HCT116 (cell line): ENCODE measurements at regions not wholly inside any gene's neighbourhood (a gene's known extent, or its start where the extent isn't known, plus 50 kb on each side); places are given as distances from the start of the nearest gene placed in this dataset.

Source experiments
- ATAC-seq: fragments of 200-7000 bp; cut with Tn5 transposase; 2 replicates; pipeline ENCODE4 v1.9.1; 2020; ENCODE audit warnings: mild to moderate bottlenecking, moderate library complexity
- BruUV-seq: library from RNA; stranded (reverse); fragments of 400-500 nt; replicated peaks from 2 replicates; lab custom pipeline; 2021; lab: Mats Ljungman, UMichigan
- CTCF ChIA-PET: fragments of 300-600 bp; sonication (Branson Sonifier 250); formaldehyde crosslinking; loops from one replicate; lab custom pipeline; 2021; ENCODE audit warnings: antibody characterized with exemption; lab: Charles Lee
- POLR2A ChIA-PET: fragments of 300-600, 350-600 bp; sonication (Branson Sonifier 250); formaldehyde crosslinking; loops from one replicate; lab custom pipeline; 2021; ENCODE audit warnings: antibody characterized with exemption; lab: Charles Lee
- RAD21 ChIA-PET, 2 experiments: fragments of 300-600 bp; sonication (Branson Sonifier 250); formaldehyde crosslinking; loops; one replicate each; lab custom pipeline; 2023; ENCODE audit warnings: low total read pairs in 2 of 2; ENCODE audit not compliant: uncharacterized antibody in 2 of 2, unreplicated experiment in 2 of 2, low non-redundant PET in 1 of 2; lab: Charles Lee
- DNase-seq: peaks from one replicate; pipeline ENCODE4 v3.0.0-alpha.2; 2010; ENCODE audit warnings: low read depth, low spot score
- H2AFZ ChIP-seq: fragments of 200-600 bp; shearing (Covaris generic), sonication (generic); 2 replicates; pipeline ENCODE4 v1.6.1; 2017; ENCODE audit warnings: low read depth, mixed run types, mixed read lengths, antibody characterized with exemption, low read length; ENCODE audit not compliant: poor library complexity, severe bottlenecking
- H3K27ac ChIP-seq: 2 replicates; pipeline ENCODE4 v1.5.1; 2012; ENCODE audit warnings: low read depth, low read length
- H3K27me3 ChIP-seq: fragments of 200-600 bp; sonication (generic); 2 replicates; pipeline ENCODE4 v1.6.1; 2016; ENCODE audit warnings: mixed run types, low read length, mixed read lengths; ENCODE audit not compliant: insufficient read depth
- H3K36me3 ChIP-seq, 2 experiments: fragments of 200-500 bp in 1 of 2; fragments of 200-600 bp in 1 of 2; sonication (Bioruptor generic) in 1 of 2; sonication (generic) in 1 of 2; 2 replicates each; pipeline versions ENCODE4 v1.5.1 to v1.6.1; 2014 to 2016; ENCODE audit warnings: low read length in 2 of 2, inconsistent platforms in 1 of 2, mixed read lengths in 1 of 2, mixed run types in 1 of 2; ENCODE audit not compliant: insufficient read depth in 2 of 2, control insufficient read depth in 1 of 2
- H3K4me1 ChIP-seq, 2 experiments: fragments of 200-600 bp in 1 of 2; sonication (generic) in 1 of 2; 2 replicates each; pipeline versions ENCODE4 v1.5.1 to v1.6.1; 2012 to 2017; ENCODE audit warnings: low read length in 2 of 2, inconsistent platforms in 1 of 2, mild to moderate bottlenecking in 1 of 2, mixed read lengths in 1 of 2, mixed run types in 1 of 2, moderate library complexity in 1 of 2; ENCODE audit not compliant: insufficient read depth in 2 of 2, control insufficient read depth in 1 of 2
- H3K4me2 ChIP-seq: fragments of 200-600 bp; sonication (generic); 2 replicates; pipeline ENCODE4 v1.6.1; 2017; ENCODE audit warnings: mixed run types, low read length, mixed read lengths
- H3K4me3 ChIP-seq, 2 experiments: fragments of 200-600 bp in 1 of 2; sonication (generic) in 1 of 2; replicated peaks in 1 of 2; 2 replicates each; pipeline ENCODE4 v1.5.1; 2011 to 2016; ENCODE audit warnings: low read length in 2 of 2, control low read depth in 1 of 2, low read depth in 1 of 2, mild to moderate bottlenecking in 1 of 2, mixed read lengths in 1 of 2, mixed run types in 1 of 2
- H3K79me2 ChIP-seq: fragments of 200-600 bp; sonication (generic); 2 replicates; pipeline ENCODE4 v1.6.1; 2017; ENCODE audit warnings: mild to moderate bottlenecking, mixed run types, low read length, moderate library complexity, mixed read lengths; ENCODE audit not compliant: insufficient read depth
- H3K9ac ChIP-seq: fragments of 200-600 bp; sonication (generic); 2 replicates; pipeline ENCODE4 v1.6.1; 2016; ENCODE audit warnings: low read length, mixed read lengths
- H3K9me2 ChIP-seq: fragments of 200-600 bp; sonication (generic), shearing (Covaris generic); 2 replicates; pipeline ENCODE4 v1.6.1; 2017; ENCODE audit warnings: mixed run types, mild to moderate bottlenecking, moderate library complexity; ENCODE audit not compliant: insufficient read depth
- H3K9me3 ChIP-seq, 2 experiments: fragments of 200-500 bp in 1 of 2; fragments of 200-600 bp in 1 of 2; sonication (Bioruptor generic) in 1 of 2; sonication (generic) in 1 of 2; 2 replicates each; pipeline ENCODE4 v1.6.1; 2014 to 2017; ENCODE audit warnings: low read length in 2 of 2, mixed read lengths in 2 of 2, inconsistent platforms in 1 of 2, low read depth in 1 of 2, mild to moderate bottlenecking in 1 of 2, mixed run types in 1 of 2, moderate library complexity in 1 of 2; ENCODE audit not compliant: control insufficient read depth in 1 of 2, insufficient read depth in 1 of 2
- H4K20me1 ChIP-seq: fragments of 200-600 bp; sonication (generic), shearing (Covaris generic); 2 replicates; pipeline ENCODE4 v1.6.1; 2017; ENCODE audit warnings: mixed run types, mild to moderate bottlenecking, moderate library complexity; ENCODE audit not compliant: insufficient read depth
- EGR1 ChIP-seq: IDR thresholded peaks from 2 replicates; pipeline ENCODE4 v1.6.1; 2012; ENCODE audit warnings: low read depth
- EZH2 ChIP-seq: fragments of 200-600 bp; sonication (generic); IDR thresholded peaks from 2 replicates; pipeline ENCODE4 v1.6.1; 2017; ENCODE audit warnings: antibody characterized with exemption, mixed run types
- EZH2phosphoT487 ChIP-seq: fragments of 200-600 bp; IDR thresholded peaks from 2 replicates; pipeline ENCODE4 v1.6.1; 2018; ENCODE audit warnings: antibody characterized with exemption, borderline replicate concordance
- JUND ChIP-seq: IDR thresholded peaks from 2 replicates; pipeline ENCODE4 v1.6.1; 2012
- POLR2A ChIP-seq: IDR thresholded peaks from 2 replicates; pipeline ENCODE4 v1.7.0; 2011; ENCODE audit warnings: borderline replicate concordance; ENCODE audit not compliant: insufficient read depth, insufficient read length; ENCODE audit errors: extremely low read depth
- POLR2AphosphoS5 ChIP-seq: IDR thresholded peaks from 2 replicates; pipeline ENCODE4 v1.6.1; 2011; ENCODE audit warnings: mild to moderate bottlenecking, low read depth, low read length, moderate library complexity
- REST ChIP-seq: IDR thresholded peaks from 2 replicates; pipeline ENCODE4 v1.6.1; 2012; ENCODE audit warnings: low read depth
- SIN3A ChIP-seq: IDR thresholded peaks from 2 replicates; pipeline ENCODE4 v1.6.1; 2012; ENCODE audit warnings: low read depth
- SP1 ChIP-seq: IDR thresholded peaks from 2 replicates; pipeline ENCODE4 v1.6.1; 2012; ENCODE audit warnings: low read depth
- SRF ChIP-seq: IDR thresholded peaks from 2 replicates; pipeline ENCODE4 v1.6.1; 2012; ENCODE audit warnings: low read depth
- YY1 ChIP-seq: IDR thresholded peaks from 2 replicates; pipeline ENCODE4 v1.6.1; 2011; ENCODE audit warnings: low read length, low read depth, moderate library complexity, mild to moderate bottlenecking; ENCODE audit not compliant: insufficient replicate concordance; ENCODE audit errors: extremely low read depth
- intact Hi-C: fragments of 100-400 bp; cut with micrococcal nuclease; formaldehyde crosslinking; loops from 2 replicates; pipeline ENCODE4 v1.10.0; 2022

- TF ChIP-seq YY1, result no peak
- TF ChIP-seq EZH2phosphoT487, result no peak
- TF ChIP-seq, all 23 proteins: peak for 0
Observed at GRCh38 chr6:65999288-65999791, 292.3 kb upstream of the EYS start (continued).

- Histone ChIP-seq H3K4me1 (no peaks in the 10 kb centered on the region), H3K4me3 (no peak overlapping the region), H3K27ac (no peak overlapping the region), H3K9me3 (peaks cover 3 to 4% of the 10 kb centered on the region in 2 experiments; a peak in 1 of 4 replicates), H3K79me2 (no peaks in the 10 kb centered on the region), H3K36me3 (no peaks in the 10 kb centered on the region), H3K4me2 (no peak overlapping the region), H3K27me3 (no peaks in the 10 kb centered on the region), H3K9ac (no peak overlapping the region), H4K20me1 (no peaks in the 10 kb centered on the region), H3K9me2 (no peaks in the 10 kb centered on the region), H2AFZ (no peak overlapping the region)
- CTCF ChIA-PET, result no interaction called here
- no peak for ATAC-seq
- POLR2A ChIA-PET, result no interaction called here
- TF ChIP-seq POLR2AphosphoS5 (no peak), SP1 (no peak), JUND (no peak), SIN3A (no peak), EZH2 (no peak), YY1 (no peak), SRF (no peak), EZH2phosphoT487 (no peak), POLR2A (no peak), REST (no peak), EGR1 (no peak)
- BruUV-seq, result no TSS peak
- RAD21 ChIA-PET, result no interaction called here
- DNase-seq, result no peak
- intact Hi-C loops, result no loop called here
Observed at GRCh38 chr6:65998544-65998943, 291.5 kb upstream of the EYS start.
